ENCODE measurements at regions not wholly inside any gene's neighbourhood (a gene's known extent, or its start where the extent isn't known, plus 50 kb on each side); places are given as distances from the start of the nearest gene placed in this dataset.

DNA sequence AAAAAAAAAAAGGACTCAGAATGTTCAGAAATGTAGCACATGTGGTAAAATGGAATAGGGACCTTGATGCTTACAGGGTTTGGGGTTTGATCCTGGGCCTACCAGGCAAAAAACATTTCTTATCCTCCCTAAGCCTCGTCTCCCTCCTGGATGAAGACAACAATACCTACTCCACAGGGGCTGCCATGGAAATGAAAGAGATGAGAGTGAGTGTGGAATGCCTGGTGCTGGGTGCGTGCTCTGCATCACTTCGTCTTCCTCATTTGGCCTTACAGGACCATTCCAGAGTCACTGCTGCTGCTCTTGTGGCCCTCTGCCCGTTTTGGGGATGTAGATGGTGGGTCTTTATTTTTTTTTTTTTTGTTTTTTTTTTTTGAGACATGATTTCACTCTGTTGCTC, 692.9 kb upstream of the EEF2KMT start:
- H3K4me1 Mint-ChIP-seq (ENCODE audit: low read depth) = no peaks in the 10 kb centered on the region
- 0 out of 2 replicates have a peak, but pooled peaks cover 5% of the 10 kb centered on the region for H3K36me3 Mint-ChIP-seq (ENCODE audit: low read depth)
- no peak for DNase-seq
- H3K4me3 Mint-ChIP-seq = no peak overlapping the region
- no peaks in the 10 kb centered on the region; the same call in 1 of the 2 replicates for H3K27me3 Mint-ChIP-seq (ENCODE audit: insufficient read depth)
- peaks cover 54% of the 10 kb centered on the region for H3K9me3 Mint-ChIP-seq
- no peak for TF ChIP-seq CTCF (IDR thresholded peaks at IDR 0.05)
- no peak overlapping the region for H3K27ac Mint-ChIP-seq

DNA sequence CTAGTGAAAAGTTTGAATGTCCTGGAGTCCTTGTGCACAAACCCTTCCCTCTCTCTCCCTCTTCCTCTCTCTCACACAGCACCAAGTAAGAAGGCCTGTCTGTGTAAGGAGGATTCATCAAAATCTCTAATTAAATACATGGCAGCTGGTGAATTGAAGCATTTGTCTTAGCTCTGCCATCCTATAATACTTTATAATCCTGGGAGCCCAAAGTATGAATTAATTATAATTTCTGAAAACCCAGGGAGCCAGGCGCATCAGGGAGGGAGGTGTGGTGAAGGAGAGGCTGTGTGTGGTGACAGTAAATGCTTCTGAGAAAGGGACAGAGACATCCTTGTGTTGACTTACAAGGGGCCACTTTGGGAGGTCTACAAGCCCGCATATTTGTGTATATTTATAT, 691.4 kb upstream of the EEF2KMT start:
- Mint-ChIP-seq H3K27ac (no peak overlapping the region), H3K4me3 (no peak overlapping the region), H3K27me3 (ENCODE audit: insufficient read depth) (no peaks in the 10 kb centered on the region; the same call in 1 of the 2 replicates), H3K9me3 (peaks cover 46% of the 10 kb centered on the region), H3K4me1 (ENCODE audit: low read depth) (no peaks in the 10 kb centered on the region), H3K36me3 (ENCODE audit: low read depth) (0 out of 2 replicates have a peak, but pooled peaks cover 5% of the 10 kb centered on the region)
- no peak for DNase-seq
- TF ChIP-seq CTCF (IDR thresholded peaks at IDR 0.05) = no peak

DNA sequence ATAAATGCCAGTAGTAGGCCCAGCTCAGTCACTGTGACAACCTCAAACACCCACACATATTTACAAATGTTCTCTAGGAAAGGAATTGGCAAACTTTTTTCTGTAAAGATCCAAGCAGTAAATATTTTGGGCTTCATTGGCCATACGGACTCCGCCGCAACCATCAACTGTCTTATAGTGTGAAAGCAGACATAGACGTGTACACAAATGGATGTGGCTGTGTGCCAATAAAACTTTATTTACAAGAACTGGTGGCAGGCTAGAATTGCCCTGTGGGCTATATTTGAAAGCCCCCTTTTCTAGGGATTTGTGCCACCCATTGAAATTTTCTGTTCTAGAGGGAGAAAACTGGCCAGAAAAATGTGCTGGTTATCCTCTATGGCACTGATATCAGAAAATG, 683.8 kb upstream of the EEF2KMT start:
- Mint-ChIP-seq H3K9me3 (peaks cover 46% of the 10 kb centered on the region), H3K4me3 (no peak overlapping the region), H3K27me3 (ENCODE audit: insufficient read depth) (no peaks in the 10 kb centered on the region), H3K36me3 (ENCODE audit: low read depth) (no peaks in the 10 kb centered on the region), H3K4me1 (ENCODE audit: low read depth) (no peaks in the 10 kb centered on the region), H3K27ac (no peak overlapping the region)
- no peak for DNase-seq
- TF ChIP-seq CTCF (IDR thresholded peaks at IDR 0.05) = no peak

- no peak overlapping the region for H3K4me3 Mint-ChIP-seq
- H3K9me3 Mint-ChIP-seq = peaks cover 53% of the 10 kb centered on the region
- H3K27me3 Mint-ChIP-seq (ENCODE audit: insufficient read depth) = no peaks in the 10 kb centered on the region
- H3K36me3 Mint-ChIP-seq (ENCODE audit: low read depth) = 0 out of 2 replicates have a peak, but pooled peaks cover 5% of the 10 kb centered on the region
- H3K27ac Mint-ChIP-seq = no peak overlapping the region
- no peaks in the 10 kb centered on the region for H3K4me1 Mint-ChIP-seq (ENCODE audit: low read depth)
- no peak for TF ChIP-seq CTCF (IDR thresholded peaks at IDR 0.05)
- no peak for DNase-seq
Measured at GRCh38 chr16:5776876-5777275, 679.3 kb upstream of the EEF2KMT start.

GRCh38 chr16:5775916-5776315, 678.3 kb upstream of the EEF2KMT start:
- Mint-ChIP-seq H3K36me3 (ENCODE audit: low read depth) (0 out of 2 replicates have a peak, but pooled peaks cover 5% of the 10 kb centered on the region), H3K4me3 (no peak overlapping the region), H3K27ac (no peak overlapping the region), H3K27me3 (ENCODE audit: insufficient read depth) (no peaks in the 10 kb centered on the region), H3K4me1 (ENCODE audit: low read depth) (no peaks in the 10 kb centered on the region), H3K9me3 (peaks cover 57% of the 10 kb centered on the region)
- DNase-seq = no peak
- TF ChIP-seq CTCF (IDR thresholded peaks at IDR 0.05) = no peak

GRCh38 chr16:5770118-5770517, 672.5 kb upstream of the EEF2KMT start:
- no peaks in the 10 kb centered on the region for H3K27me3 Mint-ChIP-seq (ENCODE audit: insufficient read depth)
- H3K27ac Mint-ChIP-seq = no peak overlapping the region
- H3K9me3 Mint-ChIP-seq = peaks cover 43% of the 10 kb centered on the region
- no peaks in the 10 kb centered on the region for H3K4me1 Mint-ChIP-seq (ENCODE audit: low read depth)
- no peak overlapping the region for H3K4me3 Mint-ChIP-seq
- peaks cover 5% of the 10 kb centered on the region; the same call in 1 of the 2 replicates for H3K36me3 Mint-ChIP-seq (ENCODE audit: low read depth)
- TF ChIP-seq CTCF (IDR thresholded peaks at IDR 0.05) = no peak
- DNase-seq = no peak
